ENCODE measurements at regions not wholly inside any gene's neighbourhood (a gene's known extent, or its start where the extent isn't known, plus 50 kb on each side); places are given as distances from the start of the nearest gene placed in this dataset.
A peak's percentile ranks its signal among the peaks of the same experiment; 100 is the strongest.
"Not testable (repeated sequence)": the region's sequence is repeated elsewhere in the genome, so short reads cannot be mapped to it uniquely, and the experiment has no call there.

GRCh38 chr6:27674882-27675281, 202.0 kb upstream of the ZNF184 start:
- no peak for DNase-seq (ENCODE audit: low read depth, low spot score)

- no peak for DNase-seq (ENCODE audit: low read depth, low spot score)
Measured at GRCh38 chr6:27672113-27672799, 199.4 kb upstream of the ZNF184 start.

GRCh38 chr6:27669624-27670301, 196.9 kb upstream of the ZNF184 start:
- DNase-seq (ENCODE audit: low read depth, low spot score), result no peak

- DNase-seq (ENCODE audit: low read depth, low spot score), result no peak
Measured at GRCh38 chr6:27669295-27669623, 196.4 kb upstream of the ZNF184 start.

GRCh38 chr6:27668442-27669294, 195.8 kb upstream of the ZNF184 start:
- DNase-seq (ENCODE audit: low read depth, low spot score), result no peak

GRCh38 chr6:27667657-27668441, 194.9 kb upstream of the ZNF184 start:
- DNase-seq (ENCODE audit: low read depth, low spot score), result no peak

- no peak for DNase-seq (ENCODE audit: low read depth, low spot score)
Measured at GRCh38 chr6:27667016-27667656, 194.2 kb upstream of the ZNF184 start.

GRCh38 chr6:27662769-27663168, 189.9 kb upstream of the ZNF184 start:
- DNase-seq (ENCODE audit: low read depth, low spot score), result no peak

- not testable (repeated sequence) for DNase-seq (ENCODE audit: low read depth, low spot score)
Measured at GRCh38 chr6:27662212-27662611, 189.3 kb upstream of the ZNF184 start.

GRCh38 chr6:27653143-27653825, 180.4 kb upstream of the ZNF184 start:
- DNase-seq (ENCODE audit: low read depth, low spot score), result not testable (repeated sequence)

GRCh38 chr6:27651371-27651732, 178.4 kb upstream of the ZNF184 start:
- DNase-seq (ENCODE audit: low read depth, low spot score), result no peak

GRCh38 chr6:27650620-27651370, 177.9 kb upstream of the ZNF184 start:
- DNase-seq (ENCODE audit: low read depth, low spot score), result peak; percentile 17

GRCh38 chr6:27644528-27644927, 171.6 kb upstream of the ZNF184 start:
- DNase-seq (ENCODE audit: low read depth, low spot score), result no peak

GRCh38 chr6:27642744-27643456, 170.0 kb upstream of the ZNF184 start:
- DNase-seq (ENCODE audit: low read depth, low spot score), result no peak

- not testable (repeated sequence) for DNase-seq (ENCODE audit: low read depth, low spot score)
Measured at GRCh38 chr6:27635886-27636285, 163.0 kb upstream of the ZNF184 start.

GRCh38 chr6:27633221-27633688, 160.3 kb upstream of the ZNF184 start:
- DNase-seq (ENCODE audit: low read depth, low spot score), result not testable (repeated sequence)

- DNase-seq (ENCODE audit: low read depth, low spot score), result no peak
Measured at GRCh38 chr6:27631609-27631916, 158.7 kb upstream of the ZNF184 start.

GRCh38 chr6:27630727-27631608, 158.1 kb upstream of the ZNF184 start:
- DNase-seq (ENCODE audit: low read depth, low spot score), result no peak

Data from activated naive CD8-positive, alpha-beta T cell treated with anti-CD3 and anti-CD28 coated beads, Interleukin-2, amount 50 U/mL, for 16 hours (primary cell).